ENCODE measurements at regions not wholly inside any gene's neighbourhood (a gene's known extent, or its start where the extent isn't known, plus 50 kb on each side); places are given as distances from the start of the nearest gene placed in this dataset.
"Not testable (repeated sequence)": the region's sequence is repeated elsewhere in the genome, so short reads cannot be mapped to it uniquely, and the experiment has no call there.

- DNase-seq (ENCODE audit: low spot score) = no peak
- intact Hi-C loops (cut with DNase I) = no loop called here
Measured at GRCh38 chr13:65499256-65499655, 1730.9 kb downstream of the PCDH9 start.

GRCh38 chr13:65497265-65497664, 1732.9 kb downstream of the PCDH9 start:
- DNase-seq (ENCODE audit: low spot score) = no peak
- intact Hi-C loops (cut with DNase I) = no loop called here

- intact Hi-C loops (cut with DNase I); DNase-seq (ENCODE audit: low spot score): not testable (repeated sequence)
Measured at GRCh38 chr13:65490725-65491124, 1739.4 kb downstream of the PCDH9 start.

- no peak for DNase-seq (ENCODE audit: low spot score)
- intact Hi-C loops (cut with DNase I) = no loop called here
Measured at GRCh38 chr13:65488606-65489005, 1741.5 kb downstream of the PCDH9 start.

GRCh38 chr13:65479692-65480091, 1750.4 kb downstream of the PCDH9 start:
- no peak for DNase-seq (ENCODE audit: low spot score)
- intact Hi-C loops (cut with DNase I) = no loop called here

GRCh38 chr13:65473196-65473595, 1756.9 kb downstream of the PCDH9 start:
- intact Hi-C loops (cut with DNase I) = no loop called here
- DNase-seq (ENCODE audit: low spot score) = no peak

- no peak for DNase-seq (ENCODE audit: low spot score)
- intact Hi-C loops (cut with DNase I) = no loop called here
Measured at GRCh38 chr13:65472336-65472735, 1757.8 kb downstream of the PCDH9 start.

- intact Hi-C loops (cut with DNase I) = no loop called here
- no peak for DNase-seq (ENCODE audit: low spot score)
Measured at GRCh38 chr13:65470781-65471180, 1759.4 kb downstream of the PCDH9 start.

GRCh38 chr13:65468628-65469027, 1761.5 kb downstream of the PCDH9 start:
- DNase-seq (ENCODE audit: low spot score) = no peak
- intact Hi-C loops (cut with DNase I) = no loop called here

GRCh38 chr13:65461590-65461989, 1768.5 kb downstream of the PCDH9 start:
- DNase-seq (ENCODE audit: low spot score) = no peak
- intact Hi-C loops (cut with DNase I) = no loop called here

GRCh38 chr13:65460136-65460535, 1770.0 kb downstream of the PCDH9 start:
- no peak for DNase-seq (ENCODE audit: low spot score)
- intact Hi-C loops (cut with DNase I) = no loop called here

GRCh38 chr13:65456150-65456912, 1773.8 kb downstream of the PCDH9 start:
- intact Hi-C loops (cut with DNase I) = no loop called here
- DNase-seq (ENCODE audit: low spot score) = no peak

- DNase-seq (ENCODE audit: low spot score) = no peak
- intact Hi-C loops (cut with DNase I) = no loop called here
Measured at GRCh38 chr13:65454403-65454802, 1775.7 kb downstream of the PCDH9 start.

GRCh38 chr13:65453982-65454381, 1776.2 kb downstream of the PCDH9 start:
- intact Hi-C loops (cut with DNase I) = no loop called here
- DNase-seq (ENCODE audit: low spot score) = no peak

GRCh38 chr13:65445340-65445739, 1784.8 kb downstream of the PCDH9 start:
- no peak for DNase-seq (ENCODE audit: low spot score)
- intact Hi-C loops (cut with DNase I) = no loop called here

- intact Hi-C loops (cut with DNase I) = no loop called here
- DNase-seq (ENCODE audit: low spot score) = no peak
Measured at GRCh38 chr13:65435590-65435989, 1794.5 kb downstream of the PCDH9 start.

- intact Hi-C loops (cut with DNase I) = no loop called here
- no peak for DNase-seq (ENCODE audit: low spot score)
Measured at GRCh38 chr13:65417953-65418352, 1812.2 kb downstream of the PCDH9 start.

- intact Hi-C loops (cut with DNase I) = no loop called here
- DNase-seq (ENCODE audit: low spot score) = no peak
Measured at GRCh38 chr13:65416784-65417183, 1813.4 kb downstream of the PCDH9 start.

GRCh38 chr13:65414187-65414586, 1815.9 kb downstream of the PCDH9 start:
- intact Hi-C loops (cut with DNase I) = no loop called here
- DNase-seq (ENCODE audit: low spot score) = no peak

- intact Hi-C loops (cut with DNase I) = no loop called here
- no peak for DNase-seq (ENCODE audit: low spot score)
Measured at GRCh38 chr13:65411521-65411920, 1818.6 kb downstream of the PCDH9 start.

GRCh38 chr13:65410791-65411190, 1819.3 kb downstream of the PCDH9 start:
- no peak for DNase-seq (ENCODE audit: low spot score)
- intact Hi-C loops (cut with DNase I) = no loop called here

- DNase-seq (ENCODE audit: low spot score) = no peak
- intact Hi-C loops (cut with DNase I) = no loop called here
Measured at GRCh38 chr13:65401315-65401714, 1828.8 kb downstream of the PCDH9 start.

Data from cardiac septum (tissue), 1 donor.